H9 (cell line): ENCODE measurements at regions not wholly inside any gene's neighbourhood (a gene's known extent, or its start where the extent isn't known, plus 50 kb on each side); places are given as distances from the start of the nearest gene placed in this dataset.

ENCODE experiments used
- DNase-seq: peaks from one replicate; pipeline ENCODE4 v3.0.0-alpha.2; 2017
- H2AFZ ChIP-seq: one replicate; pipeline ENCODE4 v1.6.1; 2013; ENCODE audit warnings: mild to moderate bottlenecking, low read length, control low read depth, moderate library complexity
- H2AK5ac ChIP-seq: 2 replicates; pipeline ENCODE4 v1.6.1; 2013; ENCODE audit warnings: low read length, control low read depth, mixed read lengths; ENCODE audit not compliant: insufficient read length
- H2BK120ac ChIP-seq: one replicate; pipeline ENCODE4 v1.6.1; 2013; ENCODE audit warnings: low read depth, mild to moderate bottlenecking, low read length, control low read depth, inconsistent platforms; ENCODE audit not compliant: poor library complexity, severe bottlenecking
- H2BK12ac ChIP-seq: 2 replicates; pipeline ENCODE4 v1.6.1; 2013; ENCODE audit warnings: low read length, control low read depth, mixed read lengths, low read depth; ENCODE audit not compliant: insufficient read length
- H2BK15ac ChIP-seq: 2 replicates; pipeline ENCODE4 v1.6.1; 2013; ENCODE audit warnings: low read depth, low read length, control low read depth
- H2BK20ac ChIP-seq: one replicate; pipeline ENCODE4 v1.6.1; 2013; ENCODE audit warnings: low read depth, mild to moderate bottlenecking, low read length, control low read depth, inconsistent platforms; ENCODE audit not compliant: poor library complexity, severe bottlenecking
- H2BK5ac ChIP-seq: 2 replicates; pipeline ENCODE4 v1.6.1; 2013; ENCODE audit warnings: low read length, control low read depth, mixed read lengths; ENCODE audit not compliant: insufficient read length
- H3K14ac ChIP-seq: 2 replicates; pipeline ENCODE4 v1.6.1; 2013; ENCODE audit warnings: low read length, control low read depth; ENCODE audit not compliant: insufficient read depth
- H3K18ac ChIP-seq: 2 replicates; pipeline ENCODE4 v1.6.1; 2013; ENCODE audit warnings: low read depth, mild to moderate bottlenecking, mixed read lengths, low read length, control low read depth; ENCODE audit not compliant: insufficient read length
- H3K23ac ChIP-seq: 2 replicates; pipeline ENCODE4 v1.6.1; 2013; ENCODE audit warnings: low read length, control low read depth, mixed read lengths, low read depth; ENCODE audit not compliant: insufficient read length
- H3K23me2 ChIP-seq: 2 replicates; pipeline ENCODE4 v1.6.1; 2013; ENCODE audit warnings: low read depth, mild to moderate bottlenecking, mixed read lengths, low read length, control low read depth; ENCODE audit not compliant: insufficient read length, poor library complexity, severe bottlenecking
- H3K27ac ChIP-seq: 2 replicates; pipeline ENCODE4 v1.5.1; 2013; ENCODE audit warnings: low read length, control low read depth, mixed read lengths, low read depth; ENCODE audit not compliant: insufficient read length
- H3K27me3 ChIP-seq: 2 replicates; pipeline ENCODE4 v1.6.1; 2013; ENCODE audit warnings: low read length, control low read depth, inconsistent platforms; ENCODE audit not compliant: insufficient read depth
- H3K4ac ChIP-seq: 2 replicates; pipeline ENCODE4 v1.6.1; 2013; ENCODE audit warnings: low read depth, mild to moderate bottlenecking, control low read depth, inconsistent platforms, low read length, moderate library complexity
- H3K4me1 ChIP-seq: 2 replicates; pipeline ENCODE4 v1.6.1; 2013; ENCODE audit warnings: low read length, control low read depth, inconsistent platforms; ENCODE audit not compliant: insufficient read depth
- H3K4me2 ChIP-seq: 2 replicates; pipeline ENCODE4 v1.6.1; 2013; ENCODE audit warnings: low read length, control low read depth, mixed read lengths; ENCODE audit not compliant: insufficient read length, insufficient read depth
- H3K56ac ChIP-seq: 2 replicates; pipeline ENCODE4 v1.6.1; 2013; ENCODE audit warnings: low read depth, mild to moderate bottlenecking, mixed read lengths, low read length, control low read depth; ENCODE audit not compliant: insufficient read length
- H3K79me1 ChIP-seq: 2 replicates; pipeline ENCODE4 v1.6.1; 2013; ENCODE audit warnings: low read depth, mild to moderate bottlenecking, moderate library complexity, low read length, control low read depth, inconsistent platforms; ENCODE audit not compliant: insufficient read depth, poor library complexity, severe bottlenecking
- H3K79me2 ChIP-seq: 2 replicates; pipeline ENCODE4 v1.6.1; 2013; ENCODE audit warnings: low read length, control low read depth, inconsistent platforms; ENCODE audit not compliant: insufficient read depth
- H3K9ac ChIP-seq: 2 replicates; pipeline ENCODE4 v1.6.1; 2013; ENCODE audit warnings: low read length, control low read depth, mixed read lengths; ENCODE audit not compliant: insufficient read length; ENCODE audit errors: extremely low read depth
- H3K9me3 ChIP-seq: one replicate; pipeline ENCODE4 v1.6.1; 2013; ENCODE audit warnings: low read depth, low read length, inconsistent platforms; ENCODE audit not compliant: control insufficient read depth
- H3T11ph ChIP-seq: one replicate; pipeline ENCODE4 v1.6.1; 2013; ENCODE audit warnings: mild to moderate bottlenecking, low read length, control low read depth, inconsistent platforms
- H4K20me1 ChIP-seq: one replicate; pipeline ENCODE4 v1.6.1; 2013; ENCODE audit not compliant: control insufficient read depth, insufficient read length, insufficient read depth
- H4K5ac ChIP-seq: 2 replicates; pipeline ENCODE4 v1.6.1; 2013; ENCODE audit warnings: low read depth, mild to moderate bottlenecking, mixed read lengths, low read length, control low read depth; ENCODE audit not compliant: insufficient read length
- H4K8ac ChIP-seq: replicated peaks from 2 replicates; pipeline ENCODE4 v1.6.1; 2013; ENCODE audit warnings: low read length, control low read depth, mixed read lengths, low read depth; ENCODE audit not compliant: insufficient read length
- H4K91ac ChIP-seq: 2 replicates; pipeline ENCODE4 v1.6.1; 2013; ENCODE audit warnings: low read depth, mild to moderate bottlenecking, moderate library complexity, mixed read lengths, low read length, control low read depth; ENCODE audit not compliant: insufficient read length
- H3K27ac Mint-ChIP-seq, 3 experiments: 2 replicates in 2 of 3; 3 replicates in 1 of 3; pipeline ENCODE4 v1.8.0; 2020 to 2021; ENCODE audit warnings: mixed read lengths in 3 of 3, mild to moderate bottlenecking in 1 of 3, moderate library complexity in 1 of 3
- H3K27me3 Mint-ChIP-seq: 2 replicates; pipeline ENCODE4 v1.8.0; 2021; ENCODE audit warnings: low read depth, mild to moderate bottlenecking, moderate library complexity, mixed read lengths
- H3K36me3 Mint-ChIP-seq, 3 experiments: 2 replicates in 2 of 3; 3 replicates in 1 of 3; pipeline ENCODE4 v1.8.0; 2020 to 2021; ENCODE audit warnings: low read depth in 3 of 3, mixed read lengths in 3 of 3; ENCODE audit not compliant: insufficient read depth in 1 of 3
- H3K4me1 Mint-ChIP-seq, 2 experiments: 2 replicates each; pipeline ENCODE4 v1.8.0; 2020; ENCODE audit warnings: mixed read lengths in 2 of 2
- H3K4me3 Mint-ChIP-seq, 2 experiments: 2 replicates in 1 of 2; 3 replicates in 1 of 2; pipeline ENCODE4 v1.8.0; 2020 to 2021; ENCODE audit warnings: mild to moderate bottlenecking in 2 of 2, mixed read lengths in 2 of 2, moderate library complexity in 1 of 2
- H3K9me3 Mint-ChIP-seq, 2 experiments: 2 replicates in 1 of 2; 3 replicates in 1 of 2; pipeline ENCODE4 v1.8.0; 2020; ENCODE audit warnings: mild to moderate bottlenecking in 2 of 2, mixed read lengths in 2 of 2, moderate library complexity in 1 of 2
- WGBS: extraction: QIAGEN DNeasy Blood & Tissue Kit; methylation state at CpG from one replicate; pipeline ENCODE4 v1.1.7; 2013; ENCODE audit warnings: missing lambda C conversion rate, low lambda C conversion rate, mixed read lengths; ENCODE audit not compliant: insufficient read length; ENCODE audit errors: extremely low coverage; 5-methylcytosine and 5-hydroxymethylcytosine counted together
- TF ChIP-seq, protein P1 (sequence below): fragments of 200-600 bp; sonication (generic); conservative IDR thresholded peaks from 3 replicates; pipeline ENCODE4 v1.8.0; 2021; ENCODE audit warnings: antibody characterized with exemption, mild to moderate bottlenecking

DNA sequence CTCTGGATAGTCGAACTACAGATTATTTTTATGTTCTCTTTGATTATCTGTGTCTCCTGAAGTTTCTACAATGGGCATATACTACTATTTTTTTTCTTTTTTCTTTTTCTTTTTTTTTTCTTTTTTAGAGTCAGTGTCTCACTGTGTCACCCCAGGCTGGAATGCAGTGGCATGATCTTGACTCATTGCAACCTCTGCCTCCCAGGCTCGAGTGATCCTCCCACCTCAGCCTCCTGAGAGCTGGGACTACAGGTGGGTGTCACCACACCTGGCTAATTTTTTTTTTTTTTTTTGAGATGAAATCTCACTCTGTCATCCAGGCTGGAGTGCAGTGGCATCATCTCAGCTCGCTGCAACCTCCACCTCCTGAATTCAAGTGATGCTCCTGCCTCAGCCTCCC, 250.7 kb upstream of the KAZN start:
- Histone ChIP-seq H2AK5ac (no peak overlapping the region), H3K56ac (no peak overlapping the region), H4K20me1 (no peaks in the 10 kb centered on the region), H3K27ac (no peak overlapping the region), H3K23me2 (no peaks in the 10 kb centered on the region), H2BK12ac (no peak overlapping the region), H3K9ac (no peak overlapping the region), H3K4me2 (no peak overlapping the region), H3K18ac (no peak overlapping the region), H4K8ac (no peak overlapping the region), H3T11ph (no peak overlapping the region), H3K4ac (no peak overlapping the region), H3K27me3 (no peaks in the 10 kb centered on the region), H3K9me3 (no peaks in the 10 kb centered on the region), H4K5ac (no peak overlapping the region), H2BK120ac (no peak overlapping the region), H3K79me2 (no peaks in the 10 kb centered on the region), H3K23ac (no peak overlapping the region), H2BK15ac (no peak overlapping the region), H4K91ac (no peak overlapping the region), H3K14ac (no peak overlapping the region), H2BK5ac (no peak overlapping the region), H3K79me1 (no peaks in the 10 kb centered on the region), H2BK20ac (no peak overlapping the region), H3K4me1 (peaks cover 4% of the 10 kb centered on the region; the same call in 1 of the 2 replicates), H2AFZ (no peak overlapping the region)
- H3K4me1 Mint-ChIP-seq: peaks cover 3 to 10% of the 10 kb centered on the region in 2 experiments; a peak in 3 of 4 replicates
- no peak overlapping the region for H3K4me3 Mint-ChIP-seq
- peaks cover 5% of the 10 kb centered on the region for H3K27me3 Mint-ChIP-seq
- TF ChIP-seq, protein P1, sequence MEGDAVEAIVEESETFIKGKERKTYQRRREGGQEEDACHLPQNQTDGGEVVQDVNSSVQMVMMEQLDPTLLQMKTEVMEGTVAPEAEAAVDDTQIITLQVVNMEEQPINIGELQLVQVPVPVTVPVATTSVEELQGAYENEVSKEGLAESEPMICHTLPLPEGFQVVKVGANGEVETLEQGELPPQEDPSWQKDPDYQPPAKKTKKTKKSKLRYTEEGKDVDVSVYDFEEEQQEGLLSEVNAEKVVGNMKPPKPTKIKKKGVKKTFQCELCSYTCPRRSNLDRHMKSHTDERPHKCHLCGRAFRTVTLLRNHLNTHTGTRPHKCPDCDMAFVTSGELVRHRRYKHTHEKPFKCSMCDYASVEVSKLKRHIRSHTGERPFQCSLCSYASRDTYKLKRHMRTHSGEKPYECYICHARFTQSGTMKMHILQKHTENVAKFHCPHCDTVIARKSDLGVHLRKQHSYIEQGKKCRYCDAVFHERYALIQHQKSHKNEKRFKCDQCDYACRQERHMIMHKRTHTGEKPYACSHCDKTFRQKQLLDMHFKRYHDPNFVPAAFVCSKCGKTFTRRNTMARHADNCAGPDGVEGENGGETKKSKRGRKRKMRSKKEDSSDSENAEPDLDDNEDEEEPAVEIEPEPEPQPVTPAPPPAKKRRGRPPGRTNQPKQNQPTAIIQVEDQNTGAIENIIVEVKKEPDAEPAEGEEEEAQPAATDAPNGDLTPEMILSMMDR: no peak
- no peak overlapping the region for H3K27ac Mint-ChIP-seq
- peaks cover 0 to 4% (median 0%) of the 10 kb centered on the region in 3 experiments; a peak in 2 of 7 replicates for H3K36me3 Mint-ChIP-seq
- peaks cover 3 to 7% of the 10 kb centered on the region in 2 experiments; a peak in 3 of 5 replicates for H3K9me3 Mint-ChIP-seq
- no CpG with 5 or more reads among the region's 3 CpGs for WGBS
- DNase-seq: no peak
